ENCODE measurements at regions not wholly inside any gene's neighbourhood (a gene's known extent, or its start where the extent isn't known, plus 50 kb on each side); places are given as distances from the start of the nearest gene placed in this dataset.
A peak's percentile ranks its signal among the peaks of the same experiment; 100 is the strongest.
"Not testable (repeated sequence)": the region's sequence is repeated elsewhere in the genome, so short reads cannot be mapped to it uniquely, and the experiment has no call there.

DNA sequence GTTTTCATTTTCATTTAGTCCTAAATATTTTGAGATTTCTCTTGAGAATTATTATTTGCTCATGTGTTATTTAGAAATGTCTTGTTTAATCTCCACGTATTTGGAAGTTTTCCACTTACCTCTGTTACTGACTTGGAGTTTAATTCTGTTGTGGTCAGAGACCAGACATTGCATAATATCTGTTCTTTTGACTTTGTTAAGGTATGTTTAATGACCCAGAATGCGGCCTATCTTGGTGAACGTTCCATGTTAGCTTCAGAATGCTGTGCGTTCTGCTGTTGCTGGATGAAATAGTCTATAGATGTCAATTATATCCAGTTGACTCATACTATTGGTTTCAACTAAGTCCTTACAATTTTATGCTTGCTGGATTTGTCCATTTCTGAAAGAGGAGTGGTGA lies 325.3 kb upstream of the TARS1 start:
- TF ChIP-seq CTCF (IDR thresholded peaks at IDR 0.05; ENCODE audit: low read depth, low read length): no peak
- Histone ChIP-seq H3K27ac (no peak overlapping the region), H3K9me3 (ENCODE audit: low read depth) (no peaks in the 10 kb centered on the region), H3K4me3 (no peak overlapping the region), H3K4me1 (ENCODE audit: low read depth) (no peaks in the 10 kb centered on the region), H3K36me3 (no peaks in the 10 kb centered on the region), H3K27me3 (no peaks in the 10 kb centered on the region)
- DNase-seq (ENCODE audit: low read depth in 1 of 2, low spot score in 1 of 2): no peak

- no peak overlapping the region for H3K4me3 ChIP-seq
Measured at GRCh38 chr5:33118761-33119415, 321.9 kb upstream of the TARS1 start.

GRCh38 chr5:33120671-33121070 lies 320.1 kb upstream of the TARS1 start:
- Histone ChIP-seq H3K27me3 (no peaks in the 10 kb centered on the region), H3K4me3 (no peak overlapping the region), H3K36me3 (no peaks in the 10 kb centered on the region), H3K9me3 (ENCODE audit: low read depth) (no peaks in the 10 kb centered on the region), H3K27ac (no peak overlapping the region), H3K4me1 (ENCODE audit: low read depth) (no peaks in the 10 kb centered on the region)
- peak in 1 of 2 donors; percentile 53 for DNase-seq (ENCODE audit: low read depth in 1 of 2, low spot score in 1 of 2)
- no peak for TF ChIP-seq CTCF (IDR thresholded peaks at IDR 0.05; ENCODE audit: low read depth, low read length)

More at GRCh38 chr5:33118761-33119415, 321.9 kb upstream of the TARS1 start:
- DNase-seq (ENCODE audit: low read depth in 1 of 2, low spot score in 1 of 2): no peak
- TF ChIP-seq CTCF (IDR thresholded peaks at IDR 0.05; ENCODE audit: low read depth, low read length): no peak
- no peaks in the 10 kb centered on the region for H3K4me1 ChIP-seq (ENCODE audit: low read depth)
- no peak overlapping the region for H3K27ac ChIP-seq
- no peaks in the 10 kb centered on the region for H3K27me3 ChIP-seq
- no peaks in the 10 kb centered on the region for H3K36me3 ChIP-seq
- no peaks in the 10 kb centered on the region for H3K9me3 ChIP-seq (ENCODE audit: low read depth)

GRCh38 chr5:33129309-33129708 lies 311.5 kb upstream of the TARS1 start:
- H3K9me3 ChIP-seq (ENCODE audit: low read depth): no peaks in the 10 kb centered on the region
- H3K4me3 ChIP-seq: no peak overlapping the region
- H3K4me1 ChIP-seq (ENCODE audit: low read depth): no peaks in the 10 kb centered on the region
- no peaks in the 10 kb centered on the region for H3K27me3 ChIP-seq
- no peaks in the 10 kb centered on the region for H3K36me3 ChIP-seq
- DNase-seq (ENCODE audit: low read depth in 1 of 2, low spot score in 1 of 2): no peak
- no peak for TF ChIP-seq CTCF (IDR thresholded peaks at IDR 0.05; ENCODE audit: low read depth, low read length)
- H3K27ac ChIP-seq: no peak overlapping the region

DNA sequence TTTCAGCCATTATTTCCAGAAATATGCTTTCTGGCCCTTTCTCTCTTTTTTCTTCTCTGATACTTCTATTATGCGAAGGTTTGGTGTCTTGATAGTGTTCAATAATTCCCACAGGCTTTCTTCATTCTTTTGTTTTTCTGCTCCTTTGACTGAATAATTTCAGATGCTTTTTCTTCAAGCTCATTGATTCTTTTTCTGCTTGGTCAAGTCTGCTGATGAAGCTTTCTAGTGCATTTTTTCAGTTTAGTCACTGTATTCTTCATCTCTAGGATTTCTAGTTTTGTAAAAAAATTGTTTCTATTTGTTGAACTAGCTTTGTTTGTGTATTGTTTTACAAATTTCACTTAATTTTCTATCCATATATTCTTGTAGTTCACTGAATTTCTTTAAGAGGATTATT lies 304.0 kb upstream of the TARS1 start:
- no peaks in the 10 kb centered on the region for H3K27me3 ChIP-seq
- DNase-seq (ENCODE audit: low read depth in 1 of 2, low spot score in 1 of 2): no peak
- H3K4me3 ChIP-seq: no peak overlapping the region
- no peaks in the 10 kb centered on the region for H3K9me3 ChIP-seq (ENCODE audit: low read depth)
- no peaks in the 10 kb centered on the region for H3K36me3 ChIP-seq
- no peaks in the 10 kb centered on the region for H3K4me1 ChIP-seq (ENCODE audit: low read depth)
- no peak overlapping the region for H3K27ac ChIP-seq
- no peak for TF ChIP-seq CTCF (IDR thresholded peaks at IDR 0.05; ENCODE audit: low read depth, low read length)

- not testable (repeated sequence) for H3K36me3 ChIP-seq; H3K4me1 ChIP-seq (ENCODE audit: low read depth); H3K9me3 ChIP-seq (ENCODE audit: low read depth); H3K27me3 ChIP-seq; H3K27ac ChIP-seq; DNase-seq (ENCODE audit: low read depth in 1 of 2, low spot score in 1 of 2); H3K4me3 ChIP-seq
Measured at GRCh38 chr5:33138145-33138544, 302.6 kb upstream of the TARS1 start.
